Stimulated activated CD4-positive, alpha-beta T cell treated with anti-CD3 and anti-CD28 coated beads, Interleukin-1b, Interleukin-23, amount 100 ng/mL, for 24 hours (primary cell): ENCODE measurements at regions not wholly inside any gene's neighbourhood (a gene's known extent, or its start where the extent isn't known, plus 50 kb on each side); places are given as distances from the start of the nearest gene placed in this dataset.

Experiments
- DNase-seq, 4 experiments: peaks; one replicate each; pipeline ENCODE4 v3.0.0-alpha.2; 2020; ENCODE audit warnings: low read depth in 4 of 4, low spot score in 1 of 4

DNA sequence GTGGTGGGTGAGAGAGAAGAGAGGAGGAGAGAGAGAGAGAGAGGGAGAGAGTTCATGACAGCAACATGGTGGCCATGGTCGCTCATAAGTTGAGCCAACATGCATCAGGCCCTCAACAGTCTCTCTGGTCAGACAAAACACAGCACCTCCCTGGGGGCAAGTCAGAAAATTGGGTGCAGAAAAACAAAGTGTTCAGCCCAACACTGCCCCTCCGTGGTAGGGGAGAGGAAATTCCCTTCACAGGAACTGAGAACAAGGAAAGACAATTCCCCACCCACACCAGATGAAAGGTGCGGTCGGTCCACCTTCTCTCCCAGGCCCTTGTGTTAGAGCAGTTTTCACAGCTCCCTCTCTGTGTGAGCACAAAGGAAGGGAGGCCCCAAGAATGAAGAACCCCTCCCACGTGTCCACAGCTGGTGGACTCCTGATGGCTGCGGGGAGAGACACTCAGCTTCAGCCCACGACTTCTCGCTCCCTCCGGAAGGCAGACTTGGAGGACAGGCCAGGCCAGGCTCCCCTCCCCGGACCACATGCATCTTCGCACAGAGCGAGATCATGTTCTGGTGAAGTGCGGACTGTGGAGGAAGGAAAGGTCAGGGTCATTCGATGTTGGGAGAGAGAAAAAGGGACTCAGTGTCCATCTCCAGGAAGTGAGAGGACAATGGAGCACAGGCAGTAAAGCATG is 181.7 kb downstream of the ANAPC1 start:
- peak in 3 of 4 experiments; percentile 31 to 37 (median 34) for DNase-seq

DNA sequence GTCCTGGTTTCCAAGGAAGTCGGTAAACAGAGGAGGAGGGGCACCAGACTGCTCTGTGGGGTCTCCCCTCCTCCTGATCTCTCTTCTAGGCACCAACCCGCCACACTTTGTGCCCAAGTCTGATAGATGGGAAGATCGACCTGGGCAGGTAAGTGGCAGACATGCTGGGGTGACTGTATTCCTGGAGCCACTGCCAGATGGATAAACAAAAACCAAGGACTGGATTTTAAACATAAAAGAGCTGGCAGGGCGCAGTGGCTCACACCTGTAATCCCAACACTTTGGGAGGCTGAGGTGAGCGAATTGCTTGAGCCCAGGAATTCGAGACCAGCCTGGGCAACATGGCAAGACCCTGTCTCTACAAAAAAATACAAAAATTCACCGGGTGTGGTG is 181.2 kb downstream of the ANAPC1 start:
- DNase-seq = no peak

DNA sequence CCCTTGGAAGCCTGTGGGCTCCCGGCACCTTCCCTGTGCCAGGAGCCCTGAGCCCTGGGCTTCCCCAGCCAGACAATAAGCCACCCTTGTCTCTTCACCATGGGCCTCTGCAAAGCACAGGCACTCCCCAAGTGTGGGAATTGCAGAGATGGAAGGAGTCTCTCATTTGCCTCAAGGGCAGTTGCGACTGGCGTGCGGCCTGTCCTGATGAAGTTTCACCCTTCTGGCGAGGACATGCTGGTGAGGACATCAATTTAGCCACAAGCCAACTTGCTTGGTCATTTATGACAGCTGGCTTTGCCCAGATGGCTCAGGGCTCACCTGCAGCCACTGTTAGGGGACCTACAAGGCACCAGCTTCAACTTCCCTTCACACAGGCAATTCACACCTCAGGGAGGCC is 180.2 kb downstream of the ANAPC1 start:
- DNase-seq = no peak

DNA sequence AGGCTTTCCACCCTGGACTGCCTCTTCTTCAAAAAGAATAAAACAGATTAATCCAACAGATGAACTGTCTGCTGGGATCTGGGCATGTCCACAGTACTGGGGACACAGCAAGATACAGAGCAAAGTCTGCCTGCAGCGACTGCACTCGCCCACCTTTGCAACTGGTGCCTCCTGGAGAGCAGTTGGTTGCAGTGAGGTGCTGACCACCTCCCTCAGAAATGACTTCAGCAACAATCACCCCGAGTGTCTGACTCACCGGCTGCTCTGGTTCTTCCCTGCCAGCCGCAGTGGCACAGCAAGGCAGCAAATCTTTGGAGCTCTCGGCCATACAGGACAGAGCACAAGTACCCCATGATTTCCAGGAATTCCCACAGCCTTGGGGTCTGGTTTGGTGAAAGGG is 179.7 kb downstream of the ANAPC1 start:
- no peak for DNase-seq

DNA sequence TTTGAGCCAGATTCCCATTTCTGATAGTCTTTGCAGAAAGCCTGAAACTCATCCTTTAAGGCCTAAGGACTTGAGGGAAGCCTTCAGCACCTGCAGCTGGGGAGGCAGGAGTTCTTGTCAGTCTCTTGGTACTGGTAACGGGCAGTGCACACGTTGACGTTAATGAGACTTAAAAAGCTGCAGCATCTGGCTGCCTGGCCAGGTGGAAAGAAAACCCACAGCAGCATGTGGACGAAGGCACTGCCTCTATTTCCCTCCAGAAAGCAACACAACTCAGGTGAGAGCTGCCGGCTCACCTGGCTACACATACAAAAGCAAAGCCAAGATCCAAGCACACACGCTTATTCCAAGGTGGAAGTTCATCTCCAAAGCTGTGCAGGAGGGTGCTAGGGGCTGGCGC is 178.8 kb downstream of the ANAPC1 start:
- no peak for DNase-seq

DNA sequence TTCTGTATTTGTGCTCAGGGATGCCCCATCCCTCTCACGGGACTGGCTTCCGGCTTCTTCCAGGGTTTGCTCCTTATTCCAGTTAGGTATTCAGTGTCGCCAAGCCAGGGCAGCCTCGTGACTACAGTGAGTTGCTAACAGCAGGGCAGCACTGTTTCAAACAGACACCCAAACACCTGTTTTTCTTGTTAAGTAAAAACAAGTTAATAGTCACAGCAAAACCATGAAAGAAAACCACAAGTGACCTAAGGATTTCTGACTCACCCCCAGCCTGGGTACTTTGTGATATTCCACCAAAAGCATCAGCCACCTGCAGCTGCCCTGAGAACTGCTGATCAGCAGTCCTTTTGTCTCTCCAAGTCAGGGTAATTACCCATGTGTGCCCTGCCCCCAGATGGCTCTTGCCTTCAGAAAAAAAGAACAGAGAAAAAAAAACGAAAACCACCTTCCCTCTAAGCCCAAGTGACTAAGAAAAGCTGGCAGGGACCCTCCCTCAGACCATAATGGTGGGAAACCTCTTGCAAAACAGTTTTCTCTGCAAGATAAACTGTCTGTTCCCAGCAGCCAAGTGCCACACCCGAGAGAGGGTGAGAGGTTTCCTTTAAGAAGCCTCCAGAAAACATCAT is 178.2 kb downstream of the ANAPC1 start:
- peak in 1 of 4 experiments; percentile 50 for DNase-seq

DNA sequence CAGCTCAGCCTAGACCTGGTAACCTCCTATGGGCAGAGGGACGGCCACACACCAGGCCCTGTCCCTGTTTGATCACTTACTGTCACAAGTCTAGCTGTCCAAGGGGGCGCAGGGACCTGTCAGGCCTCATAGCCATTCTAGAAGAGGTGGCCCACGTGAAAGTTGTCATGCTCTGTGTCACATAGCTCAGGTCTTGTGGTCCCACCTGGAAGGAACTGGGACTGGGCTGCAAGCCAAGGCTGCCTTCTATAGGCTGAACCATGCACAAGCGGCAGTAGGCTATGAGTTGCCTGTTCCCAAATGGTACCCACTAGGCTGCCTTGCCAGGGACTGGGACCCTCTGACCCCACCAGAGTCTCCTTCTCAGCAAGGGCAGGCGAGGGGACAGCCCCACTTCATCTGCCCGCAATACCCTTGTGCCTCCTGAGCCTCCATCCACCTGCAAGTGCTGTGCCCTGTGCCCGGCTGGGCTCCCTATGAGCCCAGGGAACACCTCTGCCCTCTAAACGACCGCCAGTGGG is 177.5 kb downstream of the ANAPC1 start:
- no peak for DNase-seq

DNA sequence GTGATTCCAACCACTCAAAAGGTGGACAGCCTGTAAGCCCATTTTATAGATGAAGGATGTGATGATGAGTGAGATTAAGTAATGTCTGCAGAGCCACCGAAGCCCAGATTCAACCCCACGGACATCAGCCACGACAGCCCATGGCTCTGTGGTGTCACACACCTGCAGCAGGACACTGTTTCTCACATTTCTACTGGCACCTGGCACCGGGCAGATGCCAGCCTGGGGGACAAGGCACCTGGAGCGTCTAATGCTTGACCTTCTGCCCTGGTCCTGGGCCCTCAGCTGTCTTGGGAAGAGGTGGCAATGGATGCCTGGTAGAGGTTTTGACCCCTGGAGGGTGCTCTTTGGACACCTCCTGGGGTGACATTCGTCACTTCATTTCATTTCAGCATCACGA is 176.3 kb downstream of the ANAPC1 start:
- DNase-seq = no peak

DNA sequence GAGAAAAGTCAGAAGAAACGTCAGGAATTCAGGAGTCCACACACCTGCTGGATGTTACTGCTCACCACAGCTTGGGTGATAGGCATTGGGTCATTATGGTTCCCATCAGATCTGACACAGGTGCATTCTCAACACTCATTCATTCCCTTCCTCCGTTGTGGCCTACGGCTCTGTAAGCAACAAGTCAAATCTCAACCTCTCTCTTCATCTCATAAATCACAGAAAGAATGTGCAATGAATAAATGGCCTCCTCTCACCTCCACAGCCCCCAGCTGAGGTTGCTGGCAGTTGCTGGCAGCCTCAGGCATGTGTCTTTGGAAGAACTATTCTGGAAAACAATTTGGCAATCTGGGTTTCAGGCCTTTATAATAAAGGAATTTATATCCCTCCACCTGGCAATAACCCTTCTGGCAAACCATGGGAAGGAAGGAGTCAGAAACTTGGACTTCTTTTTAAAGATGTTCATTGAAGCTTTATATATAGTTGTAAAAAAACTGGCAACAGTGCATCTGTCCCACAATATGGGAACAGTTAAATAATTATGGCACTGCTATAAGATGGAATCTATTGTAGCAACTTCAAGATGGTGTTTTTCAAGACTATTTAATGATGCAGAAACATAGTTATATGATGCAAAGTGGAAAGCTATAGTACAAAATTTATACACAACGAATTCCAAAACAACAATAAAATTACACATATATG is 175.4 kb downstream of the ANAPC1 start:
- DNase-seq = no peak

DNA sequence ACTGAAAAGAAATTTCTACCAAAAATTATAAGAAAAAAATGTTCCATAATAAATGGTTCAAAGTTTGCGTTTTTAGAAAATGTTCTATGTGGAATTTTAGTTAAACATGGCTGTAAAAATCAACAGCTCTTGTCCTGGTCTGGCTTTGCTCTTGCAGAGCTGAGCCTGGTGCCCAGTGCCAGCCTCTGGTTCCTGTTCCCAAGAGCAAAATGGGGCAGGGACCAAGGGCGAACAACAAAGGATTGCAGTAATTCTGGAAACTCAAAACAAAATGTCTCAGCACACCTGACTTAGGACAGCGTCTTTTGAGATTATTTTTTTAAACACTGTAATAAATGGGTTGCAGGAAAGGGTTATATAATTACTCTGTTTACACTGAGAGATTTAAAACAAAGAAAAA is 174.7 kb downstream of the ANAPC1 start:
- no peak for DNase-seq

DNA sequence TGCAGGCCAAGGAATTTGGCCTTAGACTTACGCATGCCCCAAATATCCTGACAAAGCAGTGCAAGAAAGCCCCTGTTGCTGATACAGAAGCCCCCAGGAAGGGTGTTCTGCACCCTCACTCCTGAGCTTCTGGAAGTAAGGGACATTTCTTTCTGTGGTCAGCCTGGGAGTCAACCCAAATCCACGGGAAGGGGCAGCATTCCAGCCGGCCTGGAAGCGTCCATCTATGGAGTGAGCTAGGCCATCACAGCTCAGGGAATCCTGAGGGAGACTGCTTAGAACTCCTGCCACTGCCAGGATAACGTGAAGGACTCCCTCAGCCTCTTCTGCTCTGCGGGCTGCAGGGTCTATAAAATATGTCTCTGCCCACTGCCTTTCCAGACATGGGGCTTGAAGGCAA is 173.9 kb downstream of the ANAPC1 start:
- no peak for DNase-seq

DNA sequence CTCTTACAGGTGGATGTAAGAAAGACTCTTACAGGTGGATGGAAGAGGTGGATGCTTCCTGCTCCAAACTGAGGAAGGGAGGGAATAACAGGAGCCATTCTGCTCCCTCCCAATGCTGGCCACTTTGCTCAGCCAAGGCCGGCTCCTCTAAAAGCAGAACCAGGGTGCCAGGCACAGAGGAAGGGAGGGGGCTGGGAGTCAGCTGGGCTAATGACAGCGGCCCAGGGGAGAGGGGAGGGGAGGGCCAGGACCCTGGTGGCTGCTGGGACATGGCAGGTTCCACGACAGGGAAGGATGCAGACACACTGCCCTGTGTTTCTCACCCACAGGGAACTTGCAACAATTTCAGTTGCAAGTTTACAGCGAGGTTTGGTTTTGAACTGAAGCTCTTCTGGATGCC is 173.4 kb downstream of the ANAPC1 start:
- no peak for DNase-seq

DNA sequence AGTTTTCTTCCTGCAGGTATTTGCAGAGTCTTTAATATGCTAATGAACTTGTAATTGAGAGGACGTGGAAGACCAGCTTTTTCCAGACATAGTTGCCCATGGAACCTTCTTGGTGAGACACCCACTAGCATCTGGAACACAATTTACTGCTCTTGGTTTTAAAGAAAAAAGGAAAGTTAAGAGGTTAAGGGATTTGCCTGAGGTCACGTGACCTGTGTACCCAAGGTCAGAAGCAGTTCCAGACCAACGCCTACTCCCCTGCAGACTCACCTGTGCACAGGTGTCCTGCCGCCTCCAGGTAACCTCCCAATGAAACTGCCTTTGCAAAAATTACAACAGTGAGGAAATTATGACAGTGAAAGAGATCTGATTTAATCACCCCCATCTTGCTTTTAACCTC is 172.7 kb downstream of the ANAPC1 start:
- DNase-seq = no peak

DNA sequence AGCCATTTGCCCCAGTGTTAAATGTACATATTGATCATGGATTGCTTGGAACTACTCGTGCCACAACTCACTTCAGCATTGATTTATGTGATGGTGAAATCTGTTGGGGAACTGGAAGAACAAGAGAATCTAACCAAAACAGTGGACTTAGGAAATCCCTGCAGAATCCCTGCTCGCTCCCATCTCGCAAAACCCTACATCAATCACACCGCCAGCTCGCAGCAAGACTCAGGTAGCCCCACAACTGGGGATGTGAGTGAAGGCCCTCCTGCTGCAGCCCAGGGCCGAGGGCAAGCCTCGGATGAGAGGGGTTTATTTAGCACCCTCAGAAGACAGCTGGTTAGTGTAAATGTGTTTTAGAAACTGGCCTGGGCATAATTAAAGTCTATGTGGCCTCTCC is 171.6 kb downstream of the ANAPC1 start:
- no peak for DNase-seq

DNA sequence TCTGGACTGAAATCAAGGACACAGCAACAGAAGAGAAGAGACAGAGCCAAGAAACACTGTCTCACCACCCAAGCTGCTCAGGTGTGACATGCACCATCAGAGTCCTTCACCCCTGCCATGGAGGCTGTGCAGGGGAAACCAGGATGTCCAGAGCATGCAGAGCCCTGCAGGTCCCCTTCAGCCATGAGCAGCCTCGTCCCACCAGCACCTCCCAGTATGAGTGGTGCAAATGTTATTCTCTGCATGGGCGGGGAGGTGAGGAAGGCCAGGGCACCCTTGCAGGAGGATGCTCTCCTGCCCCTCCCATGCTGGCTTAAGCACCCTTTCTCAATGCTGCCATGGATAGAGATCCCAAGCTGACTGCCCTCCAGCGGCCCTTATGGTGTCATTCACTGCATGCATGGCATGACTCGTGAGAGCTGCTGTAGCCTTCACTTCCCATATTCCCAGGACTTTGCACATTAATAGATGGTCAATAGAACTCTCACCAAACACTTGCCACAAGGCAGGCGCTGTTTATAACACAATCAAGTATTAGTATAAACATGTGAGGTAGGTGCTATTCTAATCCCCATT is 171.0 kb downstream of the ANAPC1 start:
- no peak for DNase-seq

DNA sequence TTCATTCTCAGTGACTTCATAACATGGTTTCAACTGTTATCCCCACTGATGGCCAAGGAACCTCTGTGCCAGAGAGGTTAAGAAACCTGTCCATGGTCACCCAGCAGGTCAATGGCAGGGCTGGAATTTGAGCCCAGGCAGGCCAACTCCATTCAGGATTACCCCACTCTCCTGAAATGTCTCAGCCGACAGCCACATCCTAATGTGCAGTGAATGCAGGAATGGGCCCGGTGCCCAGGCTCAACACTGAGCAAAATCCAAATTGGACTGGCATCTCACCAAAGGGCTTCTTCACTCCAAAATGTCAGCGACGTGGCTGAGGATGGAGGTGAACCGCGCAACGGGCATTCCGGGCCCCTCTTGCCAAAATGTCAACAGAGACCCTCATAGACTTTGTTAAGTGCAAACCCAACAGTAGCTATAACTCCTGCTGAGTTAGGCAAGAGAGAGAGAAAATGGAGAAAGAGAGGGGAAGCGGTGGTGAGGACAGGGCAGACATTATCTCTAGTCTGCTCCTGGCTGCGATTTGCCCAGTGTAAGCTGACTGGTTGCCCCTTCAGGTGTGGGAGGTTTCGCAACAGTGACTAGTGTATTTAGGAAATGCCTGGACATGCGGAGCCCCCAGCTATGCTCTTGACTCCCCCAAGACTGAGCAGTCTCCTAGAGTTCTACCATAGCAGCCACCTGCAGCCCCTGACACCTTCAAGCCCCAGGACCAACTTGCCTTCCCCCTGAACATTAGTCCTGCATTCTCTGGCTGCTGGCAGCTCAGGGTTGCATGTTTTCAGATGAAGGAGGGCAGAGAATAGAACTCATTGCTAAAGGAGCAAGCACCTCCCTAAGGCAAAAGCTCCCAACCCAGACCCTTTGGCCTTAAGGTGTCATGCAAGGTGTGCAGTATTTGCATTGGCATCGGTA is 167.7 kb downstream of the ANAPC1 start:
- no peak for DNase-seq

DNA sequence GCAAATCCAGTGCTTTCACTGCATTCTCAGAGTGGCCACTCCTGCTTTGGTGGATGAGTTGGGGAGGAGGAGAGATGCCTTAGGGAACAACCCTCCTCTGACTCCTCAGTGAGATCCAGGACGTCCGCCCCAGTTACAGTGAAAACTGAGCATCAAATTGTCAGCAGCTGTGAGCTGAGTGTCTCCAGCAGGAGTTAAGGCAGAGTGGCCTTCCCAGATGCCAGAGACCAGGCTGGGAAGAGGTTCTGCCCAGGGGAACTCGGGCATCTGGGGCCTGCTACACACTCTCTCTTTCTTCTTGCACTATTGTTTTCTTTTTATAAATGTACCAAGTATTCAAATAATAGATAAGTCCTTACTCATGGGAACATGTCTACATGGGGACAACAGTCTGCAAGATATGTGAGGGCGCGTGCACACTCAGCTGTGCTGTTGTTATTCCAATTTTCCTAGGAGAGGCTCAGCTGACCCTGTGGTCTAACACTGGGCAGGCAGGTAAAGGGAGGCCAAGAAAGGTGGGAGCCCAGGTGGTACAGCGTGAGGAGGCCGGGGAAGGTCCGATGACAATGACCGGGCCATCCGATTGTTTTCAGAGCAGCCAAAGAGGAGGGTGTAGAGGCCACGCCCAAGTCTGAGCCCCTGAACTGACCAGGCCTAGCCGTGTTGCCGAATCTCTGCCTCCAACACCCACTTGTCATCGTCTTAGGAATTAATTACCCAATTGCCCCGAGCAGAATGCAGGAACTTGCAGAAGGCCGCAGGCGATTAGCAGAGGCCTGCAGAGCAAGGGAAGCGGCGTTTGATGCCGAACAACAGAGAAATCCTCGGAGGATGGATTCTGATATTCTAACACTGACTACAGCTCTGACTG is 166.9 kb downstream of the ANAPC1 start:
- no peak for DNase-seq
